ELF-1 (cell line): ENCODE measurements at regions not wholly inside any gene's neighbourhood (a gene's known extent, or its start where the extent isn't known, plus 50 kb on each side); places are given as distances from the start of the nearest gene placed in this dataset.

Experiments
- DNase-seq: peaks from one replicate; pipeline ENCODE4 v3.0.0-alpha.2; 2016; ENCODE audit warnings: low read depth, low spot score

GRCh38 chr6:67411036-67411435, 1224.0 kb upstream of the ADGRB3 start:
- DNase-seq, result no peak

- no peak for DNase-seq
These were observed 1240.8 kb upstream of the ADGRB3 start for GRCh38 chr6:67394254-67394653.

DNA sequence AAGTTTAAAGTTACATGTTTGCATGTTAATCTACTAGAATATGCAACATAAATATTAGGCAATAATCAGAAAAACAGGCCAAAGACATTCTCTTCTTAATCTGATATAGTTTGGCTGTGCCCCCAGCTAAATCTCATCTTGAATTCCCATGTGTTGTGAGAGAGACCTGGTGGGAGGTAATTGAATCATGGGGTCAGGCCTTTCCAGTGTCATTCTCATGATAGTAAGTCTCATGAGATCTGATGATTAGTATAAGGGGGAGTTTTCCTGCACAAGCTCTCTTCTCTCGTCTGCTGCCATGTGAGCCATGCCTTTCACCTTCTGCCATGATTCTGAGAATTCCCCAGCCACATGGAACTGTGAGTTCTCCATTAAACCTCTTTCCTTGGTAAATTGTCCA, 1241.7 kb upstream of the ADGRB3 start:
- DNase-seq, result no peak

GRCh38 chr6:67391955-67392354, 1243.1 kb upstream of the ADGRB3 start:
- DNase-seq, result no peak

DNA sequence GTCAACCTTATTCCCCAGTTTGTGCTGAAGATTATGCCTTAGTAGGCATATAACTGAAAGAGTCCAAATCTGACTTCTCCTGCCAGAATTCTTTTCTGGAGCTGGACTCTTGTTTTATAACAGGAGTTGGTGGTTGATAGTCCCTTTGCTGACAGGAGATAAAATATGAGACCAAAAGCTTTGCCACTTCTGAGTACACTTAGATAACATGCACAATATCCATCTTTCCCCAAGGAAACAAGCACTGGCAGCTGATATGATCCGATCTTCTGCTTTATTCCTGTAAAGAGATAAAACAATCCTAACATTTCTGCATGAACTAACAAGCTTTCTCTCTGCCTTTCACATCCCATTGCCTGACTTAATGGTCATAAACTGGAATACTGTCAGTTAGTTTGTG, 1265.4 kb upstream of the ADGRB3 start:
- DNase-seq, result no peak

DNA sequence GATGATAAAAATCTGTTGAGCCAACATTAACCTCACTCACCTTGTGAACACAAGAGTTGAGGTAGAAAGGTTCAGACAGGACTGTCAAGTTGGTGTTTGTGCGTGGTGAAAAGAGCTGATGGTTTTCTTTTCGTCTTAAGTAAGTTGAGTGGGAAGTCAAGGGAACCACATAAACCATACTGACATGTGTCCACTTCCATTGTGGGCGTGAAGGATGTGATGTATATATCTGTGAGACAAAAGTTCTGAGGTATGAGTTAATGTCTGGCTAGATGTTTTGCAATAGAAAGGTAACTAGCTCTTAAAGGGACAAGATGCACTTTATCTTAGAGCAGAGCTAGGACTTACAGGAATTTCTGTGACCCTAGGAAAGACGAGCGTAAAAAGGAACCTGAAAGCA, 1272.1 kb upstream of the ADGRB3 start:
- no peak for DNase-seq

- DNase-seq, result no peak
These were observed 1273.8 kb upstream of the ADGRB3 start for GRCh38 chr6:67361264-67361663.

GRCh38 chr6:67358241-67358640, 1276.8 kb upstream of the ADGRB3 start:
- no peak for DNase-seq

GRCh38 chr6:67353861-67354260, 1281.2 kb upstream of the ADGRB3 start:
- no peak for DNase-seq

GRCh38 chr6:67352717-67353116, 1282.4 kb upstream of the ADGRB3 start:
- DNase-seq, result no peak

DNA sequence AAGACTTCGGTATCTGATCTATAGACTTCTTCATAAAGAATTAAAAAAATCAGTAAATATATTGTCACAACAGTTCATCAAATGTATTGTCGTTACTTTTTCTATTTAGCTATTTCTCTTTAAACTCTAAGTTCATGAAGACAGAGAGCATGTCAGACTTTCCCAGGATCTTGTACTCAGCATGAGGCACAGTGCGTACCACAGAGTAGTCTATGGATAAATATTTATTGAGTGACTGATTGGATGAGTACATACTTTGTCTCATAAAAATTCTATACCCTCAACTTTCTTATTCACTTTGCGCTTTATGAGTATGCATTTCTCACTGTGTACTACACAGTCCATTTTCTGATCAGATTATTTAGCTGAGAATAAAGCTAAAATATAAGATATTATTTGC, 1284.4 kb upstream of the ADGRB3 start:
- DNase-seq, result no peak

- DNase-seq, result no peak
These were observed 1289.1 kb upstream of the ADGRB3 start for GRCh38 chr6:67345946-67346345.

DNA sequence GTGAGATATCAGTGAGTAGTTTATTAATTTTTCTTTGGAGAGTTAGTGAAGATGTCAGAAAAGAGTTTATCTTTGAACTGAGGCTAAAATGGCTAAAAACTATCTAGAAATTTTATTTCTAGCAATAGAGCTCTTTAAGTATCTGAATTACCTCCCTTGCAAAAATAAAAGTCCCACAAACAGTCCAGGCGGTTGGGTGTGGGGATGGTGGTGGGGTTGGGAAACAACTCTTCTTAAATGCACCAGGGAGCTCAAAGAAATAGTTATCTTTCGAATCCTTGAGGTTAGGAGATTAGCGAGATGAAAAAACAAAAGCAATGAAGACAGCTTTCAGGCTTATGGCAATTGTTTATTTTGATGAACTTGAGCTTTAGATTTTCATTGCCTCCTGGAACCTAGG, 1299.1 kb upstream of the ADGRB3 start:
- DNase-seq, result no peak

- DNase-seq, result no peak
These were observed 1303.8 kb upstream of the ADGRB3 start for GRCh38 chr6:67331304-67331703.

- DNase-seq, result no peak
These were observed 1306.8 kb upstream of the ADGRB3 start for GRCh38 chr6:67328269-67328668.

GRCh38 chr6:67300430-67301040, 1334.5 kb upstream of the ADGRB3 start:
- no peak for DNase-seq

GRCh38 chr6:67292169-67292568, 1342.9 kb upstream of the ADGRB3 start:
- DNase-seq, result no peak

- no peak for DNase-seq
These were observed 1347.5 kb upstream of the ADGRB3 start for GRCh38 chr6:67287566-67287965.

GRCh38 chr6:67285770-67286495, 1349.1 kb upstream of the ADGRB3 start:
- DNase-seq, result no peak

DNA sequence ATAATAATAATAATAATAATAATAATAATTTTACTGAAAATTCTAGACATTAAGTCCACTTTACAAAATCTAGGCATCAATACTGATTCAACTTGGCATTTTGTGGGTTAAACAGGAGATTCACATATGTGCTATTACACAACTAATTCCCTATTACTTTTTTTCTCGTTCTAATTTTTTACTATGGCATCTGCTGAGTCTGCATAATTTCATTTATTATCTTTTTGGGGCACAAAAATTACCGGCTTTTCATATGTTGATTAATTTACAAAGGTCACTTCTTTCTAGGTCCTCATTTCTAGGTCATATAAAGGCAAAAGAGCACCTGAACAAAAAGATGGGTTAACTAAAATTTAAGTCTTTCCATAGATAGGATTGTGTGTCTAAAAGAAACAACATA, 1357.8 kb upstream of the ADGRB3 start:
- DNase-seq, result no peak

GRCh38 chr6:67265996-67266921, 1368.8 kb upstream of the ADGRB3 start:
- no peak for DNase-seq

- DNase-seq, result no peak
These were observed 1382.4 kb upstream of the ADGRB3 start for GRCh38 chr6:67252663-67253062.

GRCh38 chr6:67248077-67248476, 1387.0 kb upstream of the ADGRB3 start:
- DNase-seq, result no peak
